ENCODE measurements at regions not wholly inside any gene's neighbourhood (a gene's known extent, or its start where the extent isn't known, plus 50 kb on each side); places are given as distances from the start of the nearest gene placed in this dataset.

GRCh38 chr6:119655124-119655523 is 305.6 kb upstream of the MAN1A1 start:
- TF ChIP-seq CTCF (IDR thresholded peaks at IDR 0.05) = no peak
- H3K36me3 ChIP-seq = no peaks in the 10 kb centered on the region
- no peaks in the 10 kb centered on the region for H3K27me3 ChIP-seq
- no peak for DNase-seq
- no peak for ATAC-seq
- intact Hi-C loops (cut with DNase I) = no loop called here
- no peaks in the 10 kb centered on the region for H3K4me1 ChIP-seq
- H3K27ac ChIP-seq = no peak overlapping the region
- H3K4me3 ChIP-seq = no peak overlapping the region
- H3K9me3 ChIP-seq = no peaks in the 10 kb centered on the region

GRCh38 chr6:119653329-119653728 is 303.8 kb upstream of the MAN1A1 start:
- DNase-seq (no peak), ATAC-seq (no peak)
- Histone ChIP-seq H3K27me3 (no peaks in the 10 kb centered on the region), H3K4me1 (no peaks in the 10 kb centered on the region), H3K4me3 (no peak overlapping the region), H3K27ac (no peak overlapping the region), H3K36me3 (no peaks in the 10 kb centered on the region), H3K9me3 (no peaks in the 10 kb centered on the region)
- TF ChIP-seq CTCF (IDR thresholded peaks at IDR 0.05) = no peak
- intact Hi-C loops (cut with DNase I) = no loop called here

GRCh38 chr6:119649531-119649930 is 300.0 kb upstream of the MAN1A1 start:
- no peaks in the 10 kb centered on the region for H3K9me3 ChIP-seq
- intact Hi-C loops (cut with DNase I) = no loop called here
- H3K27ac ChIP-seq = no peak overlapping the region
- H3K4me1 ChIP-seq = no peaks in the 10 kb centered on the region
- no peaks in the 10 kb centered on the region for H3K36me3 ChIP-seq
- ATAC-seq = no peak
- no peak overlapping the region for H3K4me3 ChIP-seq
- DNase-seq = no peak
- H3K27me3 ChIP-seq = no peaks in the 10 kb centered on the region
- no peak for TF ChIP-seq CTCF (IDR thresholded peaks at IDR 0.05)

GRCh38 chr6:119647309-119647708 is 297.7 kb upstream of the MAN1A1 start:
- Histone ChIP-seq H3K27me3 (no peaks in the 10 kb centered on the region), H3K9me3 (no peaks in the 10 kb centered on the region), H3K4me3 (no peak overlapping the region), H3K4me1 (no peaks in the 10 kb centered on the region), H3K27ac (no peak overlapping the region), H3K36me3 (no peaks in the 10 kb centered on the region)
- no peak for ATAC-seq
- DNase-seq = no peak
- no peak for TF ChIP-seq CTCF (IDR thresholded peaks at IDR 0.05)
- intact Hi-C loops (cut with DNase I) = no loop called here

GRCh38 chr6:119643876-119644275 is 294.3 kb upstream of the MAN1A1 start:
- Histone ChIP-seq H3K27me3 (no peaks in the 10 kb centered on the region), H3K36me3 (no peaks in the 10 kb centered on the region), H3K9me3 (no peaks in the 10 kb centered on the region), H3K4me1 (no peaks in the 10 kb centered on the region), H3K4me3 (no peak overlapping the region), H3K27ac (no peak overlapping the region)
- DNase-seq (no peak), ATAC-seq (no peak)
- no peak for TF ChIP-seq CTCF (IDR thresholded peaks at IDR 0.05)
- intact Hi-C loops (cut with DNase I) = no loop called here

- no peaks in the 10 kb centered on the region for H3K4me1 ChIP-seq
- no peak for ATAC-seq
- no peak for DNase-seq
- H3K27me3 ChIP-seq = no peaks in the 10 kb centered on the region
- intact Hi-C loops (cut with DNase I) = no loop called here
- no peaks in the 10 kb centered on the region for H3K36me3 ChIP-seq
- H3K9me3 ChIP-seq = no peaks in the 10 kb centered on the region
- no peak overlapping the region for H3K27ac ChIP-seq
- H3K4me3 ChIP-seq = no peak overlapping the region
- TF ChIP-seq CTCF (IDR thresholded peaks at IDR 0.05) = no peak
Observed at GRCh38 chr6:119637768-119638167, 288.2 kb upstream of the MAN1A1 start.

Data from upper lobe of right lung (tissue), 1 donor.